Prostate gland (tissue), 2 donors: ENCODE measurements at regions not wholly inside any gene's neighbourhood (a gene's known extent, or its start where the extent isn't known, plus 50 kb on each side); places are given as distances from the start of the nearest gene placed in this dataset.
"Not testable (repeated sequence)": the region's sequence is repeated elsewhere in the genome, so short reads cannot be mapped to it uniquely, and the experiment has no call there.

Experiments
- DNase-seq: peaks from one replicate; pipeline ENCODE4 v3.0.0-alpha.2; 2019; ENCODE audit warnings: low spot score
- H3K27ac ChIP-seq, 2 donors: fragments of 200-600 bp; sonication (generic); 2 replicates each; pipeline ENCODE4 v1.5.1; 2017 to 2019
- H3K27me3 ChIP-seq: fragments of 200-600 bp; sonication (generic); replicated peaks from 2 replicates; pipeline ENCODE4 v1.5.1; 2019; ENCODE audit not compliant: insufficient read depth
- H3K36me3 ChIP-seq, 2 donors: fragments of 200-600 bp; sonication (generic); 1 replicate in 1 of 2; 2 replicates in 1 of 2; pipeline versions ENCODE4 v1.5.1 to v1.8.1; 2017 to 2019
- H3K4me1 ChIP-seq: fragments of 200-600 bp; sonication (generic); replicated peaks from 2 replicates; pipeline ENCODE4 v1.5.1; 2019
- H3K4me3 ChIP-seq, 2 donors: fragments of 200-600 bp; sonication (generic); 2 replicates each; pipeline ENCODE4 v1.5.1; 2017 to 2019
- H3K9me3 ChIP-seq: fragments of 200-600 bp; sonication (generic); 2 replicates; pipeline ENCODE4 v1.5.1; 2017
- POLR2A ChIP-seq: fragments of 450-650 bp; IDR thresholded peaks from one replicate; pipeline ENCODE4 v1.6.1; 2016; ENCODE audit warnings: antibody characterized with exemption, mild to moderate bottlenecking
- POLR2AphosphoS5 ChIP-seq: sonication (generic); formaldehyde crosslinking; IDR thresholded peaks from one replicate; pipeline ENCODE4 v1.6.1; 2017; ENCODE audit warnings: antibody characterized with exemption
- WGBS: methylation state at CpG from one replicate; pipeline ENCODE4 v1.1.5; 2018; 5-methylcytosine and 5-hydroxymethylcytosine counted together
- intact Hi-C: fragments of 100-400 bp; cut with DNase I; formaldehyde crosslinking; loops from one replicate; pipeline ENCODE4 v1.14.2; 2022
- TF ChIP-seq, protein P1 (sequence below), 4 experiments: fragments of 200-600 bp in 2 of 4; fragments of 450-650 bp in 2 of 4; sonication (generic) in 2 of 4; IDR thresholded peaks; 1 replicate in 3 of 4; 2 replicates in 1 of 4; pipeline ENCODE4 v1.5.1; 2016 to 2019; ENCODE audit warnings: antibody characterized with exemption in 4 of 4, mild to moderate bottlenecking in 2 of 4, moderate library complexity in 2 of 4

DNA sequence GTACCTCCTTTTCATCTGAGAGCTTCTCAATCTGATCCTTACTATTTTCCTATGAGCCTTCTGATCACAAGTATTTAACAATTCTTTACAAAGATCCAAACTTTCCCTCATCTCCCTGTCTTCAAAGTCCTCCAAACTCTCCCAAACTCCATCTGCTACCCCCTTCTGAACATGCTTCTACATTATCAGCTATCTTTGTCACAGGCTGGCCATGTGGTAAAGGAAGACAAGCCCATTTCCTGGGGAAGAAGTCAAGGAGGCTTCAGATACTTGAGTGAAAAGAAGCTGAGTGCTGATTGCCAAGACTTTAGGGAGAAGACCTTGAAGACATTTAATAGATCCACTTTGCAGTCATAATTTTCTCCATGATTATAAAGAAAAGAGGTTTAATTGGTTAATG is 231.4 kb downstream of the CWH43 start:
- TF ChIP-seq, protein P1, sequence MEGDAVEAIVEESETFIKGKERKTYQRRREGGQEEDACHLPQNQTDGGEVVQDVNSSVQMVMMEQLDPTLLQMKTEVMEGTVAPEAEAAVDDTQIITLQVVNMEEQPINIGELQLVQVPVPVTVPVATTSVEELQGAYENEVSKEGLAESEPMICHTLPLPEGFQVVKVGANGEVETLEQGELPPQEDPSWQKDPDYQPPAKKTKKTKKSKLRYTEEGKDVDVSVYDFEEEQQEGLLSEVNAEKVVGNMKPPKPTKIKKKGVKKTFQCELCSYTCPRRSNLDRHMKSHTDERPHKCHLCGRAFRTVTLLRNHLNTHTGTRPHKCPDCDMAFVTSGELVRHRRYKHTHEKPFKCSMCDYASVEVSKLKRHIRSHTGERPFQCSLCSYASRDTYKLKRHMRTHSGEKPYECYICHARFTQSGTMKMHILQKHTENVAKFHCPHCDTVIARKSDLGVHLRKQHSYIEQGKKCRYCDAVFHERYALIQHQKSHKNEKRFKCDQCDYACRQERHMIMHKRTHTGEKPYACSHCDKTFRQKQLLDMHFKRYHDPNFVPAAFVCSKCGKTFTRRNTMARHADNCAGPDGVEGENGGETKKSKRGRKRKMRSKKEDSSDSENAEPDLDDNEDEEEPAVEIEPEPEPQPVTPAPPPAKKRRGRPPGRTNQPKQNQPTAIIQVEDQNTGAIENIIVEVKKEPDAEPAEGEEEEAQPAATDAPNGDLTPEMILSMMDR (IDR thresholded peaks at IDR 0.05) = no peak
- TF ChIP-seq POLR2A = no peak
- TF ChIP-seq POLR2AphosphoS5 = no peak
- no peaks in the 10 kb centered on the region for H3K27me3 ChIP-seq
- intact Hi-C loops = no loop called here
- H3K4me3 ChIP-seq = no peak overlapping the region
- no peaks in the 10 kb centered on the region for H3K36me3 ChIP-seq
- H3K9me3 ChIP-seq = no peaks in the 10 kb centered on the region
- H3K27ac ChIP-seq = no peak overlapping the region
- H3K4me1 ChIP-seq = no peaks in the 10 kb centered on the region
- no peak for DNase-seq

DNA sequence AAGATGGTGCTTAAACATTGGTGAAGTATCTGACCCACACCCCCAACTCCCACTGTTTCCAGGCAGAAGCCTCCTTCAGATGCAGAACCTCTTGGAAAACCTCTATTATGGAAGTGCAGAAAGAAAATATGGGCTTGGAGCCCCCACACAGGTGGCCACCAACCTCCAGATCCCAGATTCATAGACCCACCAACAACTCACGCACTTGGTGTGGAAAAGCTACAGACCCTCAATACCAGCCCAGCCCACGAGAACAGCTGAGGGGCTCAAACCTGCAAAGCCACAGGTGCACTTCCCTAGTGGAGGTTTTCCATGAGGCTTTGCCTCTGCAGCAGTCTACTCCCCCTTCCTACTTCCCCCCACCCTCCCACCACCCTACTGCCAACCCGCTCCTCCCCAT is 232.0 kb downstream of the CWH43 start:
- not testable (repeated sequence) for H3K36me3 ChIP-seq, H3K4me3 ChIP-seq

DNA sequence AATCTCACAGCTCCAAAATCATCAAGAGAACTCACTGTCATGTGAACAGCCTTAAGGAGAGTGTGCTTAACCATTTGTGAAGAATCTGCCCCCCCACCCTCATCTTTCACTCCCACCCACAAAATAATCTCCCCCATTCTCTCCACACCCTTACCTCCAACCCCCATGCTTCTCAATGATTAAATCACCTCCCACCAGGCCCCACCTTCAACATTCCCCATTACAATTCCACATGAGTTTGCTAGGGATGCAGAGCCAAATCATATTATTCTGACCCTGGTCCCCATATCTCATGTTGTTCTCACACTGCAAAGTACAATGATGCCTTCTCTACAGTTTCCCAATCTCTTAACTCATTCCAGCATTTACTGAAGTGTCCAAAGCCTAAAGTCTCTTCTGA is 232.9 kb downstream of the CWH43 start:
- H3K4me1 ChIP-seq, H3K9me3 ChIP-seq, H3K27ac ChIP-seq, H3K36me3 ChIP-seq, H3K27me3 ChIP-seq, DNase-seq, intact Hi-C loops, H3K4me3 ChIP-seq: not testable (repeated sequence)

More for the DNA sequence above, 232.0 kb downstream of the CWH43 start:
- WGBS = 68% methylated on average over 3 of the region's 3 CpGs
- H3K27ac ChIP-seq, DNase-seq, H3K9me3 ChIP-seq, intact Hi-C loops, H3K27me3 ChIP-seq, H3K4me1 ChIP-seq: not testable (repeated sequence)

DNA sequence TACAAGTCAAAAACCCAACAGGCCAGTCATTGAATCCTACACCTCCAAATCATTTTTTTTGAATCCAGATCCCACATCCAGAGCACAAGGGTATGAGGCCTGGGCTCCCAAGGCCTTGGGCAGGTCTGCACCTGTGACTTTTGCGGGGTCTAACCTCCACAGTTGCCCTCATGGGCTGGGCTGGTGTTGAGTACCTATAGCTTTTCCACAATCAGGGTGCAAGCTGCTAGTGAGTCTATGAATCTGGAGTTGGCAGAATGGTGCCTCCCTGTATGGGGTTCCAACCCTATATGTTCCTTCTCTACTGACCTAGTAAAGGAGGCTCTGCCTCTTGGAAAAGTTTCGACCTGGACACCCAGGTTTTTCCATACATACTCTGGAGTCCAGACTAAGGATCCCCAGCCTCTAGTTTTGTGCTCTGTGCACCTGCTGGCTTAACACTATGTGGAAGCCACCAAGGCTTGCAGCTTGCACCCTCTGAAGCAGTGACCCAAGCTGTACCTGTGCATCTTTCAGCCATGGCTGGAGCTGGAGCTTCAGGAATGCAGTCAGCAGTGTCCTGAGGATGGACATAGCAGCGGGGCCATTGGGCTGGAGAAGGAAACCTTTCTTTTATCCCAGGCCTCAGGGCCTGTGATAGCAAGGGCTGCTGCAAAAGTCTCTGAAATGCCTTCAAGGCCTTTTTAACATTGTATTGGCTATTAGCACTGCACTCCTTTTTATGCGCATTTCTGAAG is 233.6 kb downstream of the CWH43 start:
- H3K4me1 ChIP-seq, DNase-seq, H3K27ac ChIP-seq, H3K36me3 ChIP-seq, intact Hi-C loops, H3K9me3 ChIP-seq, H3K4me3 ChIP-seq, H3K27me3 ChIP-seq: not testable (repeated sequence)
- WGBS = 36% methylated on average over 4 of the region's 4 CpGs

DNA sequence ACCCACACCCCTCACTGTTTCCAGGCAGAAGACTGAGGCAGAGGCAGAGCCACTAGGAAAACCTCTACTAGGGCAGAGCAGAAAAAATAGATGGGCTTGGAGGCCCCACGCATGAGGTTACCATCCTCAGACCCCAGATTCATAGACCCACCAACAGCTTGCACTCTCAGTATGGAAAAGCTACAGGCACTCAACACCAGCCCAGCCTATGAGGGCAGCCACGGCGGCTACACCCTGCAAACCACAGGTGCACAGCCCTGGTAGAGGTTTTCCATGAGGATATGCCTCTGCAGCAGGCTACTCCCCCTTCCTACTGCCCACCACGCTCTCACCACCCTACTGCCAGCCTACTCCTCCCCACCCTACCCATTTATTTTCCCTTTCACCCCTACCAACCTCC is 235.1 kb downstream of the CWH43 start:
- Histone ChIP-seq H3K27me3 (no peaks in the 10 kb centered on the region), H3K4me3 (no peak overlapping the region), H3K9me3 (no peaks in the 10 kb centered on the region), H3K27ac (no peak overlapping the region), H3K36me3 (no peaks in the 10 kb centered on the region), H3K4me1 (no peaks in the 10 kb centered on the region)
- DNase-seq = no peak
- TF ChIP-seq, protein P1 (IDR thresholded peaks at IDR 0.05) = no peak
- no peak for TF ChIP-seq POLR2A
- TF ChIP-seq POLR2AphosphoS5 = no peak
- intact Hi-C loops = no loop called here
- 43% methylated on average over 4 of the region's 4 CpGs for WGBS

DNA sequence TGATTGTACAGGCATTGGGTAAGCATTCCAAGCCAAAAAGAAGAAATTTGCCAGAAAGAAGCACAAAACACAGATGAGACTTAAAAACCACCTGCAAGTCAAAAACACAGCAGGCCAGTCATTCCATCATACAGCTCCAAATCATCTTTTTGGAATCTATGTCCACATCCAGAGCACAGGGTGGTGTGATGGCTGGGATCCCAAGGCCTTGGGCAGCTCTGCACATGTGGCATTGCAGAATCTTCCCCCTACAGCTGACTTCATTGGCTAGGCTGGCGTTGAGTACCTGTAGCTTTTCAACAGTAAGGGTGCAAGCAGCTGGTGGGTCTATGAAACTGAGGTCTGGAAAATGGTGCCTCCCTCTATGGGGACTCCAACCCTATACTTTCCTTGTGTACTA is 236.7 kb downstream of the CWH43 start:
- DNase-seq, H3K27me3 ChIP-seq: not testable (repeated sequence)

DNA sequence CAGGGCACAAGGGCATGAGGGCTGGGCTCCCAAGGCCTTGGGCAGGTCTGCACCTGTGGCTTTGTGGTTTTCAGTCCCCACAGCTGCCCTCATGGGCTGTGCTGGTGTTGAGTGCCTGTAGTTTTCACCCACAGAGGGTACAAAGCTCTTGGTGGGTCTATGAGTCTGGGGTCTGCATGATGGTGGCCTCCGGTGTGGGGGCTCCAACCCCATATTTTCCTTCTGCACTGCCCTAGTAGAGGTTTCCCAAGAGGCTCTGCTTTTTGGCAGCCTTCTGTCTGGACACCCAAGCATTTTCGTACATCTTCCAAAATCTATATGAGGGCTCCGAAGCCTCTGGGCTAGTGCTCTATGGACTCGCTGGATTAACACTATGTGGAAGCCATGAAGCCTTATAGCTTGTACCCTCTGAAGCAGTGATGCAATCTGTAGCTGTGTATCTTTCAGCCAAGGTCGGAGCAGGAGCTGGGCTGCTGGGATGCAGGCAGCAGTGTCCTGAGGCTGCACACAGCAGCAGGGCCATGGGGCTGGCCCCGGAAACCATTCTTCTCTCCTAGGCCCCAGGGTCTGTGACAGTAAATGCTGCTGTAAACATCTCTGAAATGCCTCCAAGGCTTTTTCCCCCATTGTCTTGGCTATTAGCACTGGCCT is 240.3 kb downstream of the CWH43 start:
- 63% methylated on average over 6 of the region's 6 CpGs for WGBS

More for the DNA sequence above, 236.7 kb downstream of the CWH43 start:
- H3K9me3 ChIP-seq, H3K36me3 ChIP-seq, intact Hi-C loops, H3K4me1 ChIP-seq, H3K27ac ChIP-seq, H3K4me3 ChIP-seq: not testable (repeated sequence)
- WGBS = 56% methylated on average over 1 of the region's 1 CpG

DNA sequence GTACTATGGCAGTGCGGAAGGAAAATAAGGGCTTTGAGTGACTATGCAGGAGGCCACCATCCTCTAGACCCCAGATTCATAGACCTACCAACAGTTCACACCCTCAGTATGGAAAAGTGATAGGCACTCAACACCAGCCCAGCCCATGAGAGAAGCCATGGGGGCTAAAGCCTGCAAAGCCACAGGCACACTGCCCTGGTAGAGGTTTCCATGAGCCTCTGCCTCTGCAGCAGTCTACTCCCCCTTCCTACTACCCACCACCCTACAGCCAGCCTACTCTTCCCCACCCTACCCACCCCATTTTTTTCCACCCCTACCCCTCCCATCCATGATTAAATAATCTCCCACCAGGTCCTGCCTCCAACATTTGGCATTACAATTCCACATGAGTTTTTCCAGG is 241.9 kb downstream of the CWH43 start:
- H3K4me1 ChIP-seq, H3K9me3 ChIP-seq, H3K36me3 ChIP-seq, intact Hi-C loops, DNase-seq, H3K27ac ChIP-seq, H3K4me3 ChIP-seq, H3K27me3 ChIP-seq: not testable (repeated sequence)
- 79% methylated on average over 1 of the region's 1 CpG for WGBS

More for the DNA sequence above, 240.3 kb downstream of the CWH43 start:
- H3K27me3 ChIP-seq, H3K9me3 ChIP-seq, DNase-seq, H3K4me1 ChIP-seq, intact Hi-C loops, H3K4me3 ChIP-seq, H3K36me3 ChIP-seq, H3K27ac ChIP-seq: not testable (repeated sequence)

DNA sequence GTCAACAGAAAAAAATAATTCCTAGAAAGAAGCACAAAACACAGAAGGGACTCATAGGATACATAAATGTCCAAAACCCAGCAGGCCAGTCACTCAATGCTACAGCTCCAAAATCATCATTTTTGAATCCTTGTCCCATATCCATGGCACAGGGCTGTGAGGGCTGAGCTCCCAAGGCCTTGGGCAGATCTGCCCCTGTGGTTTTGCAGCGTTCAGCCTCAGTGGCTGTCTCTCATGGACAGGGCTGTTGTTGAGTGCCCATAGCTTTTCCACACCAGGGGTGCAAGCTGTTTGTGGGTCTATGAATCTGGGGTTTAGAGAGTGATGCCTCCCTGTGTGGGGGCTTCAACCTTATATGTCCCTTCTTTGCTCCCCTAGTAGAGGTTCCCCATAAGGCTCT is 243.2 kb downstream of the CWH43 start:
- H3K4me3 ChIP-seq, H3K27ac ChIP-seq, H3K9me3 ChIP-seq, H3K36me3 ChIP-seq, H3K27me3 ChIP-seq, intact Hi-C loops, H3K4me1 ChIP-seq, DNase-seq: not testable (repeated sequence)
- 37% methylated on average over 1 of the region's 1 CpG for WGBS

DNA sequence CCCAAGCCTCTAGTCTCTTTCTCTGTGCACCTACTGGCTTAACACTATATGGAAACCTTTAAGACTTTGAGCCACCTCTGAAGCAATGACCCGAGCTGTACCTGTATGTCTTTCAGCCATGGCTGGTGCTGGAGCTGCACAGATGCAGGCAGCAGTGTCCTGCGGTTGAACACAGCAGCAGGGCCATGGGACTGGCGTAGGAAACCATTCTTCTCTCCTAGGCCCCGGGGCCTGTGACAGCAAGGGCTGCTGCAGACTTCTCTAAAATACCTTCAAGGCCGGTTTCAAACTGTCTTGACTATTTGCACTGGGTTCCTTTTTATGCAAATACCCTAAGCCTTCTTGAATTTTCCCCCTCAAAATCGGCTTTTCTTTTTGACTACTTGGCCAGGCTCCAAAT is 243.6 kb downstream of the CWH43 start:
- H3K27me3 ChIP-seq, H3K4me3 ChIP-seq, H3K27ac ChIP-seq, H3K9me3 ChIP-seq, H3K36me3 ChIP-seq, DNase-seq, H3K4me1 ChIP-seq, intact Hi-C loops: not testable (repeated sequence)
- 48% methylated on average over 6 of the region's 6 CpGs for whole genome bisulfite sequencing
